Omental fat pad (tissue), 3 donors: ENCODE measurements at regions not wholly inside any gene's neighbourhood (a gene's known extent, or its start where the extent isn't known, plus 50 kb on each side); places are given as distances from the start of the nearest gene placed in this dataset.

Experiments used
- ATAC-seq: fragments of 150-250 bp; one replicate; pipeline ENCODE4 v1.9.1; 2016; ENCODE audit warnings: mild to moderate bottlenecking, moderate library complexity; ENCODE audit not compliant: low FRiP score
- DNase-seq: peaks from one replicate; pipeline ENCODE4 v3.0.0-alpha.2; 2019; ENCODE audit warnings: low spot score
- TF ChIP-seq, protein P1 (sequence below), 3 donors: fragments of 450-650 bp; IDR thresholded peaks; one replicate each; pipeline ENCODE4 v1.5.1; 2016 to 2017; ENCODE audit warnings: antibody characterized with exemption in 3 of 3, mild to moderate bottlenecking in 3 of 3, moderate library complexity in 2 of 3

GRCh38 chr3:95673215-95673614, 1141.2 kb upstream of the EPHA6 start:
- DNase-seq (no peak), ATAC-seq (no peak)
- TF ChIP-seq, protein P1, sequence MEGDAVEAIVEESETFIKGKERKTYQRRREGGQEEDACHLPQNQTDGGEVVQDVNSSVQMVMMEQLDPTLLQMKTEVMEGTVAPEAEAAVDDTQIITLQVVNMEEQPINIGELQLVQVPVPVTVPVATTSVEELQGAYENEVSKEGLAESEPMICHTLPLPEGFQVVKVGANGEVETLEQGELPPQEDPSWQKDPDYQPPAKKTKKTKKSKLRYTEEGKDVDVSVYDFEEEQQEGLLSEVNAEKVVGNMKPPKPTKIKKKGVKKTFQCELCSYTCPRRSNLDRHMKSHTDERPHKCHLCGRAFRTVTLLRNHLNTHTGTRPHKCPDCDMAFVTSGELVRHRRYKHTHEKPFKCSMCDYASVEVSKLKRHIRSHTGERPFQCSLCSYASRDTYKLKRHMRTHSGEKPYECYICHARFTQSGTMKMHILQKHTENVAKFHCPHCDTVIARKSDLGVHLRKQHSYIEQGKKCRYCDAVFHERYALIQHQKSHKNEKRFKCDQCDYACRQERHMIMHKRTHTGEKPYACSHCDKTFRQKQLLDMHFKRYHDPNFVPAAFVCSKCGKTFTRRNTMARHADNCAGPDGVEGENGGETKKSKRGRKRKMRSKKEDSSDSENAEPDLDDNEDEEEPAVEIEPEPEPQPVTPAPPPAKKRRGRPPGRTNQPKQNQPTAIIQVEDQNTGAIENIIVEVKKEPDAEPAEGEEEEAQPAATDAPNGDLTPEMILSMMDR (IDR thresholded peaks at IDR 0.05): no peak

- TF ChIP-seq, protein P1 (IDR thresholded peaks at IDR 0.05): no peak
- ATAC-seq (no peak), DNase-seq (no peak)
Measured at GRCh38 chr3:95705786-95706418, 1108.5 kb upstream of the EPHA6 start.

- TF ChIP-seq, protein P1 (IDR thresholded peaks at IDR 0.05): no peak
Measured at GRCh38 chr3:95707268-95707667, 1107.1 kb upstream of the EPHA6 start.

DNA sequence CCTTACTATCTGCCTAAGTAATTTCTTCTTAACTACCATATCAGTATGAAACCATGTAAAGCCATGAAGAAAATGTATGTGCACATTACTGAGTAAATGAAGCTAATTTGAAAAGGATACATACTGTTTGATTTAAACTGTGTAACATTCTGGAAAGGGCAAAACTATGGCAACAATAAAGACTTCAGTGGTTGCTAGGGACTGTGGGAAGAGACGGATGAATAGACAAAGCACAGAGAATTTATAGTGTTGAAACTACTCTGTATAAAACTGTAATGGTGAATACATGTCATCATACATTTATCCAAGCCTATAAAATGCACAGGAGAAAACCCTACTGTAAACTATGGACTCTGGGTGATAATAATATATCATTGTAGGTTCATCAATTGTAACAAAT, 1103.7 kb upstream of the EPHA6 start:
- TF ChIP-seq, protein P1 (IDR thresholded peaks at IDR 0.05): no peak
- no peak for DNase-seq
- no peak for ATAC-seq

More at GRCh38 chr3:95707268-95707667, 1107.1 kb upstream of the EPHA6 start:
- ATAC-seq (no peak), DNase-seq (no peak)

GRCh38 chr3:95711789-95712188, 1102.6 kb upstream of the EPHA6 start:
- TF ChIP-seq, protein P1 (IDR thresholded peaks at IDR 0.05): no peak
- DNase-seq (no peak), ATAC-seq (no peak)

DNA sequence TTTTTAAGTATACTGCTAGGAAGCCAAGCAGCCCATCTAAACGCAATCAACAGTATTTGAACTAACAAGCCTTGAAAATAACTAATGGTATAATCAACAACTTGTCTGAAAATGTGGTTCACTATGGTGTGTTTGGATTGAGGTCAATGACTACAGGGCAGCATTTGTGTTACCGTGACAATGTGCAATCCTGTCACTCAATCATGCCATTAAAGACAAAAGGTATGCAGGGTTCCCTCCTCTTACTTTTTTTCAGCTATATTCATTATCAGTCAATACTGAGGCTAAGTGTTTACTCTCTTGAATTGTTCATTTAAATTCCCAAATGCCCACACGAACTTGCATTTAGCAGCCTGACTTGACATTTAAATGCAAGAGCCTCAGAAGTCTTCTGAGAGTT, 1099.3 kb upstream of the EPHA6 start:
- ATAC-seq: no peak
- TF ChIP-seq, protein P1 (IDR thresholded peaks at IDR 0.05): no peak
- no peak for DNase-seq

DNA sequence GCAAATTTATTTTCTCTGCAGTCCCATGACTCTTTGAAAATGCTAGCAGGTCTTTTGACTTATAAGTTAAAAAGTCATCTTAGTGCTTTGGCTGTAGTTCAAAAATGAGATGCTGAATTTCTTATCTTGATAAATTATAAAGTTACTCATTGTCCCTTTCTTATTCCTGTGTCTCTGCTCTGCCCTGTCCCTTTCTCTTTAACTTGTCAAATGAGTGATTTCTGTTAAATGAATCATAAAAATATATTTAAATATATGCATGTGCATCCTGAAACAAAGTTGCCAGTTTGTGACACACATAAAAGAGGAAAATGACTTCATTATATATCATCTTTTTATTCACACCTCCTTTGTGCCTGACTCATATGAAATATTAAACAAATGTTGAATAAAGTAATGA, 1097.3 kb upstream of the EPHA6 start:
- no peak for ATAC-seq
- no peak for DNase-seq
- TF ChIP-seq, protein P1 (IDR thresholded peaks at IDR 0.05): no peak
